KMS-11 (cell line): ENCODE measurements at regions not wholly inside any gene's neighbourhood (a gene's known extent, or its start where the extent isn't known, plus 50 kb on each side); places are given as distances from the start of the nearest gene placed in this dataset.
"Not testable (repeated sequence)": the region's sequence is repeated elsewhere in the genome, so short reads cannot be mapped to it uniquely, and the experiment has no call there.

ENCODE experiments used
- H2AFZ ChIP-seq: fragments of 200-600 bp; sonication (generic); 2 replicates; pipeline ENCODE4 v1.6.1; 2016; ENCODE audit warnings: antibody characterized with exemption, mixed run types, low read depth
- H3K27ac ChIP-seq: fragments of 200-600 bp; sonication (generic); 2 replicates; pipeline ENCODE4 v1.6.1; 2016; ENCODE audit warnings: mild to moderate bottlenecking, mixed run types
- H3K27me3 ChIP-seq: fragments of 200-600 bp; sonication (generic); 2 replicates; pipeline ENCODE4 v1.6.1; 2017; ENCODE audit warnings: mild to moderate bottlenecking, low read depth, mixed run types, moderate library complexity; ENCODE audit not compliant: insufficient read depth
- H3K36me3 ChIP-seq: fragments of 200-600 bp; sonication (generic); 2 replicates; pipeline ENCODE4 v1.6.1; 2017; ENCODE audit warnings: mild to moderate bottlenecking, mixed run types; ENCODE audit not compliant: insufficient read depth
- H3K4me1 ChIP-seq: fragments of 200-600 bp; sonication (generic); 2 replicates; pipeline ENCODE4 v1.6.1; 2016; ENCODE audit warnings: mild to moderate bottlenecking, low read depth, mixed run types; ENCODE audit not compliant: poor library complexity, severe bottlenecking
- H3K4me2 ChIP-seq: fragments of 200-600 bp; sonication (generic); 2 replicates; pipeline ENCODE4 v1.7.0; 2016; ENCODE audit warnings: mild to moderate bottlenecking, mixed run types
- H3K4me3 ChIP-seq: fragments of 200-600 bp; sonication (generic); IDR thresholded peaks from 2 replicates; pipeline ENCODE4 v1.6.1; 2017; ENCODE audit warnings: low read depth, low read length, mixed read lengths; ENCODE audit not compliant: insufficient read depth
- H3K79me2 ChIP-seq: fragments of 200-600 bp; sonication (generic); 2 replicates; pipeline ENCODE4 v1.6.1; 2016; ENCODE audit warnings: low read depth, mixed run types; ENCODE audit not compliant: insufficient read depth
- H3K9ac ChIP-seq: fragments of 200-600 bp; sonication (generic); 2 replicates; pipeline ENCODE4 v1.6.1; 2016; ENCODE audit warnings: mild to moderate bottlenecking, mixed run types
- H4K20me1 ChIP-seq: fragments of 200-600 bp; sonication (generic); 2 replicates; pipeline ENCODE4 v1.6.1; 2016; ENCODE audit warnings: mild to moderate bottlenecking, mixed run types; ENCODE audit not compliant: insufficient read depth
- TF ChIP-seq, protein P1 (sequence below): fragments of 200-600 bp; sonication (generic); conservative IDR thresholded peaks from 2 replicates; pipeline ENCODE4 v1.6.1; 2017; ENCODE audit warnings: low read depth, mild to moderate bottlenecking, antibody characterized with exemption, low read length, moderate library complexity, mixed read lengths

DNA sequence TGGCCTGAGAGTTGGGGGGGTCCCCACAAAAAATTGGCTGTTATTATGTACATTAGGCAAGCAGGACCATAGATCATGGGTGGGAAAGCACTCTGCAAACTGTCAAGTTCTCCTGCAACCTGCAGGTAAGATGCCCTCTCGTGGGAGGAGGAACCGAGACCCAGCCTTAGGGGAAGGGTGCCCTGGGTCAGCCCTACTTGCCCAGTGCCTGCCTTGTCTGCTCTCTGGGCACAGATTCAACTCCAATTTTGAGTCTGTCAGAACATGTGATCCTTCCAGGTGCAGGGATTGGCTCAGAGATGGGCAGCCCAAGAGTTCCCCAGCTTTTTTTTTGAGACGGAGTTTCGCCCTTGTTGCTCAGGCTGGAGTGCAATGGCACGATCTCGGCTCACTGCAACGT is 99.2 kb downstream of the PLXNA1 start:
- Histone ChIP-seq H3K4me3 (no peak overlapping the region), H3K4me2 (no peak overlapping the region), H2AFZ (no peak overlapping the region), H3K36me3 (no peaks in the 10 kb centered on the region), H3K4me1 (no peaks in the 10 kb centered on the region), H3K27me3 (no peaks in the 10 kb centered on the region; the same call in 1 of the 2 replicates), H3K79me2 (no peaks in the 10 kb centered on the region), H3K9ac (no peak overlapping the region), H3K27ac (no peak overlapping the region), H4K20me1 (no peaks in the 10 kb centered on the region)
- TF ChIP-seq, protein P1, sequence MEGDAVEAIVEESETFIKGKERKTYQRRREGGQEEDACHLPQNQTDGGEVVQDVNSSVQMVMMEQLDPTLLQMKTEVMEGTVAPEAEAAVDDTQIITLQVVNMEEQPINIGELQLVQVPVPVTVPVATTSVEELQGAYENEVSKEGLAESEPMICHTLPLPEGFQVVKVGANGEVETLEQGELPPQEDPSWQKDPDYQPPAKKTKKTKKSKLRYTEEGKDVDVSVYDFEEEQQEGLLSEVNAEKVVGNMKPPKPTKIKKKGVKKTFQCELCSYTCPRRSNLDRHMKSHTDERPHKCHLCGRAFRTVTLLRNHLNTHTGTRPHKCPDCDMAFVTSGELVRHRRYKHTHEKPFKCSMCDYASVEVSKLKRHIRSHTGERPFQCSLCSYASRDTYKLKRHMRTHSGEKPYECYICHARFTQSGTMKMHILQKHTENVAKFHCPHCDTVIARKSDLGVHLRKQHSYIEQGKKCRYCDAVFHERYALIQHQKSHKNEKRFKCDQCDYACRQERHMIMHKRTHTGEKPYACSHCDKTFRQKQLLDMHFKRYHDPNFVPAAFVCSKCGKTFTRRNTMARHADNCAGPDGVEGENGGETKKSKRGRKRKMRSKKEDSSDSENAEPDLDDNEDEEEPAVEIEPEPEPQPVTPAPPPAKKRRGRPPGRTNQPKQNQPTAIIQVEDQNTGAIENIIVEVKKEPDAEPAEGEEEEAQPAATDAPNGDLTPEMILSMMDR = no peak

DNA sequence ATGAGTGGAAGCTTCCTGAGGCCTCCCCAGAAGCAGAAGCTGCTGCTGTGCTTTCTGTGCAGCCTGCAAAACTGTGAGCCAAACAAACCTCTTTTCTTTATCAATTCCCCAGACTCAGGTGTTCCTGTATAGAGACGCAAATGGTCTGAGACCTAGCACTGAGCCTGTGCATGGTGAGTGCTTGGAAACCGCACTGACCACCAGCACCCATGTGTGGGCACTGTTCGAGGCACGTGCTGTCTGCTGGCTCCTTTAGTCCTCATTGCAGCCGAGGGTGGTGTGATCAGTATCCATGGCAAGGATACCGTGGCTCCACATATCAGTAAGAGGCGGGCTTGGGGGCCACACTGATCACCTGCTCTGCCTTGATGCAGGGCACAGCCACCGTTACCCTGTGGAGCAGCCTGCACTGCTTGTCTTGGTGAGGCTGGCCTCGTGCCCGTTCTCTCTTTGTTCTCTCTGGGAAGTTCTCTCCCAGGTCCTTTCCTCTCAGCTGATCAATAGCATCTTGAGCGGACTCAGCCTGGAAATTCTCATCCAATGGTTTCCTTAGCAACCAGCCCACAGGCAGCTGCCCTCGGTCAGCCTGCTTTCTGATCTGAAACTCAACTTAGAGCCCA is 101.0 kb downstream of the PLXNA1 start:
- Histone ChIP-seq H3K4me2 (no peak overlapping the region), H3K27me3 (no peaks in the 10 kb centered on the region; the same call in 1 of the 2 replicates), H3K36me3 (no peaks in the 10 kb centered on the region), H3K79me2 (no peaks in the 10 kb centered on the region), H3K4me3 (no peak overlapping the region), H4K20me1 (no peaks in the 10 kb centered on the region), H3K4me1 (no peaks in the 10 kb centered on the region), H2AFZ (no peak overlapping the region), H3K27ac (no peak overlapping the region), H3K9ac (no peak overlapping the region)
- TF ChIP-seq, protein P1 = no peak

GRCh38 chr3:127084401-127084990 is 101.6 kb downstream of the PLXNA1 start:
- Histone ChIP-seq H3K4me1 (no peaks in the 10 kb centered on the region), H3K4me3 (no peak overlapping the region), H3K4me2 (no peak overlapping the region), H3K79me2 (no peaks in the 10 kb centered on the region), H3K27me3 (peaks cover 2% of the 10 kb centered on the region; the same call in 1 of the 2 replicates), H3K27ac (no peak overlapping the region), H3K36me3 (no peaks in the 10 kb centered on the region), H4K20me1 (no peaks in the 10 kb centered on the region), H3K9ac (no peak overlapping the region), H2AFZ (no peak overlapping the region)
- TF ChIP-seq, protein P1 = no peak

GRCh38 chr3:127085576-127085975 is 102.7 kb downstream of the PLXNA1 start:
- H3K27me3 ChIP-seq = peaks cover 5% of the 10 kb centered on the region; the same call in 1 of the 2 replicates
- H3K36me3 ChIP-seq = no peaks in the 10 kb centered on the region
- no peak overlapping the region for H3K27ac ChIP-seq
- H3K79me2 ChIP-seq = no peaks in the 10 kb centered on the region
- H3K4me1 ChIP-seq = no peaks in the 10 kb centered on the region
- H3K4me2 ChIP-seq = no peak overlapping the region
- no peak overlapping the region for H2AFZ ChIP-seq
- no peak overlapping the region for H3K4me3 ChIP-seq
- no peak overlapping the region for H3K9ac ChIP-seq
- TF ChIP-seq, protein P1 = no peak
- H4K20me1 ChIP-seq = no peaks in the 10 kb centered on the region

DNA sequence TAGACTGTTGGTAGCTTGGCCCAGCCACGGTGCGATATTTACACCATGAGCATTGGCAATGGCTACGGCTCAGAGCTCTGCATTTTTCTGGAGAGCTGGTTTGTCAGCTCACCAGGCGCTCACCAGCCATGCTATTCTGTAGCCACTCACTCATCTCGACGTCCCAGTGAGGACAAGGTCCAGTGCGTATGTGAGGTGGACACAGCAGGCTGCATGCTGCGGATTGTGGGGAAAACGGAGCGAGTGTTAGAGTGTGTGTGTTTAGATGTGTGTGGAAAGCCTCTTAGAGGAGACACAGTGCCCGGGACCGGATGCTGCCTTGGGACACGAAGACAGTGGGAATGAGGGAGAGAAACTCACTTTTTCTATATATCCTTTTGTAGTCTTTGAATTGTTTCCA is 103.7 kb downstream of the PLXNA1 start:
- not testable (repeated sequence) for H3K27ac ChIP-seq, H3K27me3 ChIP-seq

More for the DNA sequence above, 103.7 kb downstream of the PLXNA1 start:
- not testable (repeated sequence) for H3K4me3 ChIP-seq, H3K36me3 ChIP-seq, H3K4me1 ChIP-seq, H3K9ac ChIP-seq, H2AFZ ChIP-seq, H3K79me2 ChIP-seq, H4K20me1 ChIP-seq, H3K4me2 ChIP-seq
